A549 (cell line): ENCODE measurements at regions not wholly inside any gene's neighbourhood (a gene's known extent, or its start where the extent isn't known, plus 50 kb on each side); places are given as distances from the start of the nearest gene placed in this dataset.

ENCODE experiments used
- ATAC-seq, 2 experiments: fragments of 200-7000 bp in 1 of 2; fragments of >200 bp in 1 of 2; cut with Nextera tagmentation in 1 of 2; cut with Tn5 transposase in 1 of 2; 3 replicates each; pipeline versions ENCODE4 v1.8.0 to v1.9.1; 2018 to 2020; ENCODE audit warnings: mild to moderate bottlenecking in 1 of 2, moderate library complexity in 1 of 2
- CTCF ChIA-PET: fragments of 300-600 bp; sonication (Branson Sonifier 250); formaldehyde crosslinking; extraction: SDS; loops from one replicate; lab custom pipeline; 2021; ENCODE audit warnings: antibody characterized with exemption, inconsistent platforms; lab: Yijun Ruan, JAX
- POLR2A ChIA-PET: fragments of 350-600 bp; formaldehyde crosslinking; extraction: SDS; loops from one replicate; lab custom pipeline; 2021; ENCODE audit warnings: antibody characterized with exemption, inconsistent platforms; lab: Yijun Ruan, JAX
- DNase-seq, 2 experiments: peaks; one replicate each; pipeline versions ENCODE4 v3.0.0 to v3.0.0-alpha.2; 2011 to 2016; ENCODE audit warnings: low read depth in 1 of 2, low spot score in 1 of 2
- FAIRE-seq: peaks from 2 replicates; lab custom pipeline; 2011; peaks lifted over from hg19 to GRCh38; lab: Jason Lieb, UNC
- H3K27ac ChIP-seq, 2 experiments: fragments of >200 bp; sonication (Bioruptor Twin); formaldehyde crosslinking; 3 replicates each; pipeline ENCODE4 v1.5.1; 2016 to 2017
- H3K4me1 ChIP-seq: fragments of >200 bp; sonication (Bioruptor Twin); formaldehyde crosslinking; 3 replicates; pipeline ENCODE4 v1.6.1; 2016
- H3K4me2 ChIP-seq: fragments of >200 bp; sonication (Bioruptor Twin); formaldehyde crosslinking; 3 replicates; pipeline ENCODE4 v1.6.1; 2016
- H3K4me3 ChIP-seq: fragments of >200 bp; sonication (Bioruptor Twin); formaldehyde crosslinking; 3 replicates; pipeline ENCODE4 v1.5.1; 2016
- H3K9me3 ChIP-seq: fragments of >200 bp; sonication (Bioruptor Twin); formaldehyde crosslinking; 3 replicates; pipeline ENCODE4 v1.6.1; 2016
- BHLHE40 ChIP-seq: IDR thresholded peaks from 2 replicates; pipeline ENCODE4 v1.6.1; 2012; ENCODE audit warnings: low read depth, low read length, inconsistent platforms
- CEBPB ChIP-seq, 2 experiments: fragments of >200 bp in 1 of 2; sonication (Bioruptor Twin) in 1 of 2; formaldehyde crosslinking in 1 of 2; IDR thresholded peaks; 2 replicates each; pipeline ENCODE4 v1.6.1; 2012 to 2016
- CHD2 ChIP-seq: fragments of 150-350 bp; IDR thresholded peaks from 2 replicates; pipeline ENCODE4 v1.6.1; 2014; ENCODE audit warnings: low read length; ENCODE audit not compliant: partially characterized antibody
- EHMT2 ChIP-seq: fragments of 200-600 bp; sonication (generic); IDR thresholded peaks from 2 replicates; pipeline ENCODE4 v1.6.1; 2016; ENCODE audit warnings: antibody characterized with exemption, low read depth, mild to moderate bottlenecking, moderate library complexity
- EP300 ChIP-seq, 2 experiments: fragments of >200 bp; sonication (Bioruptor Twin); formaldehyde crosslinking; IDR thresholded peaks; 2 replicates in 1 of 2; 3 replicates in 1 of 2; pipeline ENCODE4 v1.6.1; 2016 to 2017
- ESRRA ChIP-seq: fragments of 150-350 bp; IDR thresholded peaks from 2 replicates; pipeline ENCODE4 v1.6.1; 2014; ENCODE audit warnings: mild to moderate bottlenecking, low read length, borderline replicate concordance
- FOSL2 ChIP-seq, 2 experiments: fragments of 450-650 bp in 1 of 2; fragments of >200 bp in 1 of 2; sonication (Bioruptor Twin) in 1 of 2; formaldehyde crosslinking; IDR thresholded peaks; 2 replicates each; pipeline versions ENCODE4 v1.5.0 to v1.6.1; 2016 to 2020; ENCODE audit warnings: mild to moderate bottlenecking in 1 of 2, moderate library complexity in 1 of 2
- FOXS1 ChIP-seq: fragments of 250-450 bp; sonication (Bioruptor Pico); IDR thresholded peaks from 2 replicates; pipeline ENCODE4 v1.5.0; 2020; ENCODE audit warnings: mild to moderate bottlenecking, moderate library complexity
- HOXB5 ChIP-seq: fragments of 250-450 bp; sonication (Bioruptor Pico); IDR thresholded peaks from 2 replicates; pipeline ENCODE4 v1.5.0; 2020; ENCODE audit warnings: mild to moderate bottlenecking, moderate library complexity
- JUN ChIP-seq, 2 experiments: fragments of >200 bp; sonication (Bioruptor Twin); formaldehyde crosslinking; IDR thresholded peaks; 2 replicates in 1 of 2; 3 replicates in 1 of 2; pipeline ENCODE4 v1.6.1; 2016 to 2017
- JUNB ChIP-seq: fragments of >200 bp; sonication (Bioruptor Twin); formaldehyde crosslinking; IDR thresholded peaks from 2 replicates; pipeline ENCODE4 v1.6.1; 2016
- KDM1A ChIP-seq: fragments of 200-600 bp; sonication (generic); IDR thresholded peaks from 2 replicates; pipeline ENCODE4 v1.6.1; 2016; ENCODE audit warnings: low read depth, mild to moderate bottlenecking
- KDM5A ChIP-seq: fragments of 200-600 bp; sonication (generic); IDR thresholded peaks from 2 replicates; pipeline ENCODE4 v1.6.1; 2016; ENCODE audit warnings: antibody characterized with exemption, mild to moderate bottlenecking
- MAFK ChIP-seq: fragments of 450-650 bp; IDR thresholded peaks from 2 replicates; pipeline ENCODE4 v1.6.1; 2014; ENCODE audit not compliant: partially characterized antibody
- MYC ChIP-seq: IDR thresholded peaks from 2 replicates; pipeline ENCODE4 v1.6.1; 2012; ENCODE audit warnings: mild to moderate bottlenecking, inconsistent platforms, low read length, improper control_type of control experiment, borderline replicate concordance
- NFE2L2 ChIP-seq: fragments of 150-350 bp; conservative IDR thresholded peaks from 2 replicates; pipeline ENCODE4 v1.6.1; 2014; ENCODE audit warnings: low read length
- PBX3 ChIP-seq: IDR thresholded peaks from 2 replicates; pipeline ENCODE4 v1.6.1; 2012
- POLR2A ChIP-seq: IDR thresholded peaks from 2 replicates; pipeline ENCODE4 v1.6.1; 2012; ENCODE audit warnings: mild to moderate bottlenecking, low read length
- RAD21 ChIP-seq, 2 experiments: fragments of >200 bp in 1 of 2; sonication (Bioruptor Twin) in 1 of 2; formaldehyde crosslinking in 1 of 2; IDR thresholded peaks in 1 of 2; conservative IDR thresholded peaks in 1 of 2; 2 replicates in 1 of 2; 3 replicates in 1 of 2; pipeline ENCODE4 v1.6.1; 2012 to 2018; ENCODE audit warnings: inconsistent platforms in 1 of 2
- RARB ChIP-seq: fragments of 250-450 bp; sonication (Bioruptor Pico); IDR thresholded peaks from 2 replicates; pipeline ENCODE4 v1.8.0; 2021; ENCODE audit warnings: mild to moderate bottlenecking, moderate library complexity
- RCOR1 ChIP-seq: fragments of 150-350 bp; IDR thresholded peaks from 2 replicates; pipeline ENCODE4 v1.6.1; 2014; ENCODE audit warnings: antibody characterized with exemption, low read length, low read depth
- SREBF2 ChIP-seq: fragments of 450-650 bp; IDR thresholded peaks from 2 replicates; pipeline ENCODE4 v1.6.1; 2014; ENCODE audit warnings: mild to moderate bottlenecking, moderate library complexity
- ZFP36 ChIP-seq: fragments of 450-650 bp; IDR thresholded peaks from 2 replicates; pipeline ENCODE4 v1.6.1; 2014; ENCODE audit warnings: borderline replicate concordance; ENCODE audit not compliant: partially characterized antibody
- ZNF302 ChIP-seq: fragments of 250-450 bp; sonication (Bioruptor Pico); IDR thresholded peaks from 2 replicates; pipeline ENCODE4 v1.9.0; 2021; ENCODE audit warnings: inconsistent platforms, mild to moderate bottlenecking, moderate library complexity
- WGBS: methylation state at CpG from one replicate; pipeline ENCODE4 v1.1.6; 2017; ENCODE audit errors: missing lambda C conversion rate; 5-methylcytosine and 5-hydroxymethylcytosine counted together
- TF ChIP-seq, protein P1 (sequence below): fragments of 450-650 bp; IDR thresholded peaks from 2 replicates; pipeline ENCODE4 v1.6.1; 2014; ENCODE audit warnings: antibody characterized with exemption
- TF ChIP-seq, protein P2 (sequence below): fragments of >200 bp; sonication (Bioruptor Twin); formaldehyde crosslinking; IDR thresholded peaks from 2 replicates; pipeline ENCODE4 v1.6.1; 2016
- TF ChIP-seq, protein P3 (sequence below): fragments of >200 bp; sonication (Bioruptor Twin); formaldehyde crosslinking; IDR thresholded peaks from 3 replicates; pipeline ENCODE4 v1.6.1; 2016

GRCh38 chr20:53889411-53890148 lies 180.8 kb downstream of the BCAS1 start:
- H3K4me1 ChIP-seq = peaks cover 26% of the 10 kb centered on the region
- DNase-seq (no peak), FAIRE-seq (no peak), ATAC-seq (no peak)
- TF ChIP-seq EP300 (IDR thresholded peaks at IDR 0.05) (no peak), KDM1A (no peak), CHD2 (no peak), ESRRA (no peak), JUN (IDR thresholded peaks at IDR 0.05) (no peak), MYC (no peak), FOSL2 (IDR thresholded peaks at IDR 0.05) (no peak), FOSL2 (CRISPR knock-in tag; IDR thresholded peaks at IDR 0.05) (no peak), ZNF302 (CRISPR knock-in tag) (no peak), ZFP36 (no peak), RAD21 (conservative IDR thresholded peaks at IDR 0.05 in 1 of 2, IDR thresholded peaks at IDR 0.05 in 1 of 2) (no peak), CEBPB (IDR thresholded peaks at IDR 0.05) (no peak), HOXB5 (CRISPR knock-in tag) (no peak), RARB (CRISPR knock-in tag) (no peak), FOXS1 (CRISPR knock-in tag) (no peak)
- TF ChIP-seq, protein P1, sequence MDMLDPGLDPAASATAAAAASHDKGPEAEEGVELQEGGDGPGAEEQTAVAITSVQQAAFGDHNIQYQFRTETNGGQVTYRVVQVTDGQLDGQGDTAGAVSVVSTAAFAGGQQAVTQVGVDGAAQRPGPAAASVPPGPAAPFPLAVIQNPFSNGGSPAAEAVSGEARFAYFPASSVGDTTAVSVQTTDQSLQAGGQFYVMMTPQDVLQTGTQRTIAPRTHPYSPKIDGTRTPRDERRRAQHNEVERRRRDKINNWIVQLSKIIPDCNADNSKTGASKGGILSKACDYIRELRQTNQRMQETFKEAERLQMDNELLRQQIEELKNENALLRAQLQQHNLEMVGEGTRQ = no peak
- POLR2A ChIA-PET = no interaction called here
- peak overlapping the region in 1 of 2 experiments; percentile 55; a peak in 2 of 6 replicates for H3K27ac ChIP-seq
- no peaks in the 10 kb centered on the region; the same call in 2 of the 3 replicates for H3K9me3 ChIP-seq
- H3K4me3 ChIP-seq = no peak overlapping the region
- H3K4me2 ChIP-seq = no peak overlapping the region
- WGBS = 84% methylated on average over 10 of the region's 10 CpGs
- CTCF ChIA-PET = interaction anchor here (1.6 to 3.4 kb wide), 2 partner anchors 9 to 26 kb away, joined by 4 to 18 read pairs; no protein-coding TSS in a partner anchor

GRCh38 chr20:53888951-53889350 lies 181.4 kb downstream of the BCAS1 start:
- ATAC-seq (no peak), FAIRE-seq (no peak), DNase-seq (no peak)
- ChIA-PET POLR2A (no interaction called here), CTCF (no interaction called here)
- Histone ChIP-seq H3K4me3 (no peak overlapping the region), H3K4me2 (no peak overlapping the region), H3K27ac (no peak overlapping the region)
- TF ChIP-seq NFE2L2 (no peak), MAFK (no peak), KDM5A (no peak), PBX3 (no peak), POLR2A (no peak), EHMT2 (no peak), SREBF2 (no peak), BHLHE40 (no peak), RCOR1 (no peak)
- TF ChIP-seq, all 56 proteins: peak for 0
- no peaks in the 10 kb centered on the region; the same call in 2 of the 3 replicates for H3K9me3 ChIP-seq
- 85% methylated on average over 3 of the region's 3 CpGs for WGBS
- H3K4me1 ChIP-seq = peaks cover 26% of the 10 kb centered on the region

DNA sequence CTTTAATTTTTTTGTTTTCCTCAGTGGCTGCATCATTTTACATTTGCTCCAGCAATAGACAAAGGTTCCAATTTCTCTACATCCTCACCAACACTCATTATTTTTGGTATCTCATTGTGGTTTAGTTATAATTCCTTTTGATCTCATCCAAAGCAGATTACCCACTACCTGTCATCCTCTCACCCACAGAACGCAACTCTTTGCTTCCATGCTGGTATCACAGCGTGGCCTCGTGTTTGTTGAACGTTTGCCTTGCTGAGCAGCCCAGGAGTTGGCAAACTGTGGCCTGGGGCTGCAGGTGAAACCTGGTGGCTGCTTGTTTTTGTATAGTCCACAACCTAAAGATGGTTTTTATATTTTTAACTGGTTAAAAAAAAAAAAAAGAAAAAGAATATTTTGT lies 181.9 kb downstream of the BCAS1 start:
- no peak for ATAC-seq
- POLR2A ChIA-PET = no interaction called here
- CTCF ChIA-PET = no interaction called here

More for the DNA sequence above, 181.9 kb downstream of the BCAS1 start:
- H3K4me3 ChIP-seq = no peak overlapping the region
- 59% methylated on average over 4 of the region's 4 CpGs for WGBS
- no peak overlapping the region for H3K4me2 ChIP-seq
- FAIRE-seq = no peak
- H3K27ac ChIP-seq = no peak overlapping the region
- peaks cover 26% of the 10 kb centered on the region for H3K4me1 ChIP-seq
- no peak for DNase-seq
- TF ChIP-seq POLR2A = no peak
- TF ChIP-seq, protein P2, sequence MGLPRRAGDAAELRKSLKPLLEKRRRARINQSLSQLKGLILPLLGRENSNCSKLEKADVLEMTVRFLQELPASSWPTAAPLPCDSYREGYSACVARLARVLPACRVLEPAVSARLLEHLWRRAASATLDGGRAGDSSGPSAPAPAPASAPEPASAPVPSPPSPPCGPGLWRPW = no peak
- TF ChIP-seq CHD2 = no peak
- TF ChIP-seq MAFK = no peak
- TF ChIP-seq, protein P3, sequence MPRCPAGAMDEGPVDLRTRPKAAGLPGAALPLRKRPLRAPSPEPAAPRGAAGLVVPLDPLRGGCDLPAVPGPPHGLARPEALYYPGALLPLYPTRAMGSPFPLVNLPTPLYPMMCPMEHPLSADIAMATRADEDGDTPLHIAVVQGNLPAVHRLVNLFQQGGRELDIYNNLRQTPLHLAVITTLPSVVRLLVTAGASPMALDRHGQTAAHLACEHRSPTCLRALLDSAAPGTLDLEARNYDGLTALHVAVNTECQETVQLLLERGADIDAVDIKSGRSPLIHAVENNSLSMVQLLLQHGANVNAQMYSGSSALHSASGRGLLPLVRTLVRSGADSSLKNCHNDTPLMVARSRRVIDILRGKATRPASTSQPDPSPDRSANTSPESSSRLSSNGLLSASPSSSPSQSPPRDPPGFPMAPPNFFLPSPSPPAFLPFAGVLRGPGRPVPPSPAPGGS = no peak
- no peak for TF ChIP-seq JUNB
- no peaks in the 10 kb centered on the region; the same call in 2 of the 3 replicates for H3K9me3 ChIP-seq
